NOMO-1 (cell line): ENCODE measurements at regions not wholly inside any gene's neighbourhood (a gene's known extent, or its start where the extent isn't known, plus 50 kb on each side); places are given as distances from the start of the nearest gene placed in this dataset.
"Not testable (repeated sequence)": the region's sequence is repeated elsewhere in the genome, so short reads cannot be mapped to it uniquely, and the experiment has no call there.

Experiments
- DNase-seq, 2 experiments: peaks; one replicate each; lab custom pipeline; 2025; ENCODE audit not compliant: unreplicated experiment in 2 of 2; lab: John Stamatoyannopoulos, UW

- DNase-seq, result no peak
These were observed 226.1 kb upstream of the PRKD1 start for GRCh38 chr14:30153717-30154116.

GRCh38 chr14:30156571-30156970 is 228.9 kb upstream of the PRKD1 start:
- no peak for DNase-seq

- no peak for DNase-seq
These were observed 230.7 kb upstream of the PRKD1 start for GRCh38 chr14:30158299-30158698.

GRCh38 chr14:30159374-30159773 is 231.7 kb upstream of the PRKD1 start:
- no peak for DNase-seq

- no peak for DNase-seq
These were observed 233.0 kb upstream of the PRKD1 start for GRCh38 chr14:30160608-30161007.

GRCh38 chr14:30162066-30162465 is 234.4 kb upstream of the PRKD1 start:
- no peak for DNase-seq

- DNase-seq, result no peak
These were observed 237.6 kb upstream of the PRKD1 start for GRCh38 chr14:30165255-30165654.

- DNase-seq, result no peak
These were observed 250.1 kb upstream of the PRKD1 start for GRCh38 chr14:30177781-30178180.

- no peak for DNase-seq
These were observed 251.9 kb upstream of the PRKD1 start for GRCh38 chr14:30179381-30180130.

- no peak for DNase-seq
These were observed 252.6 kb upstream of the PRKD1 start for GRCh38 chr14:30180219-30180618.

GRCh38 chr14:30185832-30186231 is 258.2 kb upstream of the PRKD1 start:
- no peak for DNase-seq

- no peak for DNase-seq
These were observed 264.1 kb upstream of the PRKD1 start for GRCh38 chr14:30191639-30192279.

GRCh38 chr14:30193101-30193500 is 265.5 kb upstream of the PRKD1 start:
- no peak for DNase-seq

GRCh38 chr14:30193845-30194501 is 266.3 kb upstream of the PRKD1 start:
- no peak for DNase-seq

GRCh38 chr14:30194741-30195148 is 267.1 kb upstream of the PRKD1 start:
- no peak for DNase-seq

- DNase-seq, result no peak
These were observed 268.3 kb upstream of the PRKD1 start for GRCh38 chr14:30195941-30196340.

GRCh38 chr14:30196861-30197260 is 269.2 kb upstream of the PRKD1 start:
- DNase-seq, result no peak

GRCh38 chr14:30198720-30199119 is 271.1 kb upstream of the PRKD1 start:
- DNase-seq, result not testable (repeated sequence)

- no peak for DNase-seq
These were observed 276.9 kb upstream of the PRKD1 start for GRCh38 chr14:30204431-30204980.

- no peak for DNase-seq
These were observed 281.5 kb upstream of the PRKD1 start for GRCh38 chr14:30209136-30209535.

GRCh38 chr14:30210630-30211029 is 283.0 kb upstream of the PRKD1 start:
- no peak for DNase-seq

GRCh38 chr14:30211326-30211725 is 283.7 kb upstream of the PRKD1 start:
- DNase-seq, result no peak
